ENCODE measurements at regions not wholly inside any gene's neighbourhood (a gene's known extent, or its start where the extent isn't known, plus 50 kb on each side); places are given as distances from the start of the nearest gene placed in this dataset.

DNA sequence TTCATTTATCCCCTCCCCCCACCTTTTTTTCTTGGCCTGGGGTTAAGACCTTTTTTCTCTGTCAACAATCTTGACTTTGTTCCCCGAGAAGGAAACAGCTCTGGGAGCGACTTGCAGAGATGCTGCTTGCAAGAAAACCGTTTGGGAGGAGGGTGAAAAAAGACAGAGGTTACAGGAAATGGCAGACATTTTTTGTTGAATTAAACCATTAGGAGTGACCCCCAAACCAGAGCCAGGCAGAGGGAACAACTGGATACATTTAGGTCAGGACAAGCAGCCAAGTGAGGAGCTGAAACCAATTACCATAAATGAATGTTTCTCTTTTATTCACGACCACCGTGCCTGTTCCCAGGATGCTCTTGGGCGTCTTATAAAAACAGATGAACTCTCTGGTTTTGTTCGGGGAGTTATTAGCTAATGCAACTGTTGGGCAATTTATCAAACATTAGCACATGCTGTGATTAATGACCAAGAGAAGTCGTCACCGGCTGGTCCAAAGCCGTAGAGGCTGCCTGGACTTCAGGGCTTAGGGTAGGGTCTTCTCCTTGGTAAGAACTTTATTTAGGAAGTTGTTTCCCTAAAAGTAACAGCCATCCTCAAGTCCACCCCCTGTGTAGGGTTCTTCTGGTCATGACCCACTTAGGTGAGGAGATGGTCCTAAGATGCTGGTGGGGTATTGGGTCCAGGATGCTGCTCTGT, 141.0 kb downstream of the FOXD2 start:
- POLR2A ChIA-PET: interaction anchor here (1.0 to 2.9 kb wide), 3 partner anchors 10 to 141 kb away, joined by 3 to 12 read pairs (median 6); partner anchors contain the start of gene FOXD2
- no peak for TF ChIP-seq L3MBTL2 (conservative IDR thresholded peaks at IDR 0.05)
- TF ChIP-seq LEF1 (IDR thresholded peaks at IDR 0.05; ENCODE audit: borderline replicate concordance): no peak
- no peak for TF ChIP-seq FOXK2 (IDR thresholded peaks at IDR 0.05)
- TF ChIP-seq HDGF (IDR thresholded peaks at IDR 0.05; ENCODE audit: borderline replicate concordance): no peak
- TF ChIP-seq SUZ12 (IDR thresholded peaks at IDR 0.05): no peak
- TF ChIP-seq FOXM1 (IDR thresholded peaks at IDR 0.05; ENCODE audit: borderline replicate concordance): no peak
- no peak for TF ChIP-seq ZNF384 (IDR thresholded peaks at IDR 0.05)
- no peak for TF ChIP-seq PKNOX1 (IDR thresholded peaks at IDR 0.05)
- TF ChIP-seq FOXA1 (IDR thresholded peaks at IDR 0.05): no peak
- TF ChIP-seq CTBP1 (IDR thresholded peaks at IDR 0.05; ENCODE audit: borderline replicate concordance): no peak
- no peak for TF ChIP-seq BHLHE40 (IDR thresholded peaks at IDR 0.05; ENCODE audit: borderline replicate concordance)
- TF ChIP-seq TARDBP (IDR thresholded peaks at IDR 0.05): no peak
- TF ChIP-seq SP1 (IDR thresholded peaks at IDR 0.05): no peak
- TF ChIP-seq ELF4 (IDR thresholded peaks at IDR 0.05): no peak
- no peak for TF ChIP-seq NFRKB (IDR thresholded peaks at IDR 0.05)
- no peak for TF ChIP-seq ARNT (IDR thresholded peaks at IDR 0.05)
- no peak for DNase-seq (ENCODE audit: extremely low spot score)
- CTCF ChIA-PET: interaction anchor here (0.8 to 2.0 kb wide), 6 partner anchors 9 to 129 kb away, joined by 3 to 10 read pairs (median 4); no protein-coding TSS in a partner anchor

- CTCF ChIA-PET: interaction anchor here (1.5 to 2.0 kb wide), 4 partner anchors 8 to 34 kb away, joined by 6 to 10 read pairs (median 6); no protein-coding TSS in a partner anchor
Measured at GRCh38 chr1:47579809-47580208, 142.0 kb downstream of the FOXD2 start.

DNA sequence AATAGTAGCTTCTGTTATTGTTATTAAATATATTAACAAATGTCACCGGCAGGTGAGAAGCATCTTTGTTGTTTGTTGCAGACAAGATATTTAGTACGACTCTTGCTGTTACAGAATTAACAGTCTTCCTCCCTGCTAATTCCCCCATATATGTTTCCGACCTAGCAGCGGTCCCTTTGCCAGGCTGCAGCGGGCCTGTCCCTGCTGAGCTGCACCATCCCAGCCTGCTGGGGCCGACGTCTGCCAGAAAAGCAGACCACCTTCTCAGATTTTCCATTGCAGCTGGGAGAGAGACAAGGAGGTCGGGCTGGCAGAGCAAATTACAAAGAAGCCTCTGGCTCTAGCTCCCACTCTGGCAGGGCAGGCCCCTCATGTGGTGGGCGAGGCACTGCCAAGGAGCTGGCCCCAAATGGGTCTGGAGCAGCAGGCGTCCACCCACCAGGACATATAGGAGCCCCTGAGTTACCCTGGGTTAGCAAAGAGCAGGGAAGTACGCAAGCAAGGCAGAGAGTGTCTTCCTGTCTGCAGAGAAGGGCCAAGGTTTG, 142.7 kb downstream of the FOXD2 start:
- ChIA-PET CTCF (interaction anchor here (1.2 to 1.9 kb wide), 3 partner anchors 11 to 34 kb away, joined by 6 read pairs; no protein-coding TSS in a partner anchor), POLR2A (interaction anchor here (2.9 kb wide), 1 partner anchor 12 kb away, joined by 12 read pairs; no protein-coding TSS in a partner anchor)
- DNase-seq (ENCODE audit: extremely low spot score): no peak
- TF ChIP-seq LEF1 (IDR thresholded peaks at IDR 0.05; ENCODE audit: borderline replicate concordance): no peak
- TF ChIP-seq CTBP1 (IDR thresholded peaks at IDR 0.05; ENCODE audit: borderline replicate concordance): no peak
- TF ChIP-seq ZNF384 (IDR thresholded peaks at IDR 0.05): no peak
- TF ChIP-seq SP1 (IDR thresholded peaks at IDR 0.05): no peak
- no peak for TF ChIP-seq PKNOX1 (IDR thresholded peaks at IDR 0.05)
- TF ChIP-seq BHLHE40 (IDR thresholded peaks at IDR 0.05; ENCODE audit: borderline replicate concordance): no peak
- TF ChIP-seq ELF4 (IDR thresholded peaks at IDR 0.05): no peak
- TF ChIP-seq FOXM1 (IDR thresholded peaks at IDR 0.05; ENCODE audit: borderline replicate concordance): no peak
- no peak for TF ChIP-seq L3MBTL2 (conservative IDR thresholded peaks at IDR 0.05)
- no peak for TF ChIP-seq HDGF (IDR thresholded peaks at IDR 0.05; ENCODE audit: borderline replicate concordance)
- no peak for TF ChIP-seq NFRKB (IDR thresholded peaks at IDR 0.05)
- no peak for TF ChIP-seq TARDBP (IDR thresholded peaks at IDR 0.05)
- TF ChIP-seq SUZ12 (IDR thresholded peaks at IDR 0.05): no peak
- no peak for TF ChIP-seq FOXK2 (IDR thresholded peaks at IDR 0.05)
- no peak for TF ChIP-seq FOXA1 (IDR thresholded peaks at IDR 0.05)
- TF ChIP-seq ARNT (IDR thresholded peaks at IDR 0.05): no peak

More at GRCh38 chr1:47579809-47580208, 142.0 kb downstream of the FOXD2 start:
- POLR2A ChIA-PET: interaction anchor here (1.0 to 2.9 kb wide), 2 partner anchors 11 to 142 kb away, joined by 3 to 12 read pairs; partner anchors contain the start of gene FOXD2
- TF ChIP-seq FOXK2 (IDR thresholded peaks at IDR 0.05) (no peak), ELF4 (IDR thresholded peaks at IDR 0.05) (no peak), HDGF (IDR thresholded peaks at IDR 0.05; ENCODE audit: borderline replicate concordance) (no peak), TARDBP (IDR thresholded peaks at IDR 0.05) (no peak), L3MBTL2 (conservative IDR thresholded peaks at IDR 0.05) (no peak), BHLHE40 (IDR thresholded peaks at IDR 0.05; ENCODE audit: borderline replicate concordance) (no peak), LEF1 (IDR thresholded peaks at IDR 0.05; ENCODE audit: borderline replicate concordance) (no peak)
- DNase-seq (ENCODE audit: extremely low spot score): no peak

DNA sequence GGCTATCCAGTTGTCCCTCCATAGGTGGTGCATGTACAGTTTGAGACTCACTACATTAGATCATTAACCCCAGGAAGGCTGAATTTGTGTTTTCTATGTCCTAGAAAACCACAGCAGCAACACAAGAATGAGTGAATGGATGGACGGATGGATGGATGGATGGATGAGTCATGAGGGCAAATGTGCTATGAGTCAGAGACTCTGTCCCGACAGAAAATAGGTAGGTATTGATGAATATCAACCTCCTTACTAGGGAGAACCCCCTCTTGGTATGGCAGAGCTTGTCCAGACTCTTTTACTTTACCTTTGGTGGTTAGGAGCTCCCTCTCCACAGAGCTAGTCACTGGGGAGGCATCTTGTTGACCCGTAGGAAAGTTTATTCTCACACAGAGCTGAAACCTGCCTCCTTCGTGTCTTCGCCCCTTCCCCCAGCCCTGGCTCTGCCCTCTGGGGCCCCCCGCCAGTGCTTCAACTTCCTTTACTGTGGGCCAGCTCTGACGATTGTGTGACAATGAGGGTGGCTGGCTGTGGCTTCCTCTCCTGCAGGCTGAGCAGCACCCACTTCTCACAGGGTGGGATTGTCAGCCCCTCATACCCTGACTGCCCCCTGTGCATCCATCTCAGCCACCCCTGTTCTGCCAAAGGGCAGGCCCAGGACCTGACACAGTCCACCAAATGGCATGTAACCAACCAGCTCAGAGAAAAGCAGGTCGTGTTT, 145.2 kb downstream of the FOXD2 start:
- no peak for DNase-seq (ENCODE audit: extremely low spot score)
- ChIA-PET POLR2A (no interaction called here), CTCF (interaction anchor here (1.0 kb wide), 1 partner anchor 143 kb away, joined by 3 read pairs; no protein-coding TSS in a partner anchor)
- no peak for TF ChIP-seq L3MBTL2 (conservative IDR thresholded peaks at IDR 0.05)
- no peak for TF ChIP-seq HDGF (IDR thresholded peaks at IDR 0.05; ENCODE audit: borderline replicate concordance)
- no peak for TF ChIP-seq CTBP1 (IDR thresholded peaks at IDR 0.05; ENCODE audit: borderline replicate concordance)
- no peak for TF ChIP-seq BHLHE40 (IDR thresholded peaks at IDR 0.05; ENCODE audit: borderline replicate concordance)
- no peak for TF ChIP-seq ARNT (IDR thresholded peaks at IDR 0.05)
- no peak for TF ChIP-seq FOXK2 (IDR thresholded peaks at IDR 0.05)
- TF ChIP-seq FOXM1 (IDR thresholded peaks at IDR 0.05; ENCODE audit: borderline replicate concordance): no peak
- TF ChIP-seq LEF1 (IDR thresholded peaks at IDR 0.05; ENCODE audit: borderline replicate concordance): no peak
- TF ChIP-seq FOXA1 (IDR thresholded peaks at IDR 0.05): no peak
- no peak for TF ChIP-seq PKNOX1 (IDR thresholded peaks at IDR 0.05)

DNA sequence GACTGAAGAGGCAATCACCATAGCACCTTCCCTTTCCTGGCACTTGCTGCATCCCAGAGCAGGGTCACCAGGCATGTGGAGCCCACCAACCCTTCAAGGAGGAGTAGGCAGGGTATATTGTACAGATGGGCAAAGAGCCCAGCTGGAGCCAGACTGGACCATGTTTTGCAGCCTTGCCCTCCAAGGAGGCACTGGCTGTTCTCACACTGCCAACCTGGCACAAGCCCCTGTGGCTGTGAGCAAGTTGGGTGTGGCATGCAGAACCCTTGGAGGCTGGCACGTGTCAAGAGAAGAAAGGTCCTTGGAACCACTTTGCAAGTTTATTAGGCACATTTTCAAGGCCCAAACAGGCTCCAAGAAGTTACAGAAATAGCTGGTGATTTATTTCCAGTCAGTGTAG, 146.4 kb downstream of the FOXD2 start:
- ChIA-PET POLR2A (no interaction called here), CTCF (no interaction called here)
- no peak for DNase-seq (ENCODE audit: extremely low spot score)
- TF ChIP-seq PKNOX1 (IDR thresholded peaks at IDR 0.05) (no peak), ARNT (IDR thresholded peaks at IDR 0.05) (no peak), CTBP1 (IDR thresholded peaks at IDR 0.05; ENCODE audit: borderline replicate concordance) (no peak), ELF4 (IDR thresholded peaks at IDR 0.05) (no peak), SP1 (IDR thresholded peaks at IDR 0.05) (no peak), ZNF384 (IDR thresholded peaks at IDR 0.05) (no peak), LEF1 (IDR thresholded peaks at IDR 0.05; ENCODE audit: borderline replicate concordance) (no peak), HDGF (IDR thresholded peaks at IDR 0.05; ENCODE audit: borderline replicate concordance) (no peak), SUZ12 (IDR thresholded peaks at IDR 0.05) (no peak), FOXA1 (IDR thresholded peaks at IDR 0.05) (no peak), L3MBTL2 (conservative IDR thresholded peaks at IDR 0.05) (no peak), BHLHE40 (IDR thresholded peaks at IDR 0.05; ENCODE audit: borderline replicate concordance) (no peak), TARDBP (IDR thresholded peaks at IDR 0.05) (no peak), FOXK2 (IDR thresholded peaks at IDR 0.05) (no peak), NFRKB (IDR thresholded peaks at IDR 0.05) (no peak), FOXM1 (IDR thresholded peaks at IDR 0.05; ENCODE audit: borderline replicate concordance) (no peak)

All from HEK293T (cell line).